Kidney epithelial cell (primary cell): ENCODE measurements at regions not wholly inside any gene's neighbourhood (a gene's known extent, or its start where the extent isn't known, plus 50 kb on each side); places are given as distances from the start of the nearest gene placed in this dataset.

Experiments used
- DNase-seq: peaks from one replicate; pipeline ENCODE4 v3.0.0-alpha.2; 2010; ENCODE audit warnings: low read depth
- H3K27me3 ChIP-seq: 2 replicates; pipeline ENCODE4 v1.6.0; 2011; ENCODE audit warnings: low read length; ENCODE audit not compliant: control insufficient read depth, insufficient read depth
- H3K36me3 ChIP-seq: 2 replicates; pipeline ENCODE4 v1.5.1; 2011; ENCODE audit warnings: low read length; ENCODE audit not compliant: control insufficient read depth, insufficient read depth
- H3K4me3 ChIP-seq: 2 replicates; pipeline ENCODE4 v1.5.1; 2011; ENCODE audit warnings: low read depth, mild to moderate bottlenecking, control low read depth, low read length
- TF ChIP-seq, protein P1 (sequence below): IDR thresholded peaks from 2 replicates; pipeline ENCODE4 v1.5.1; 2011; ENCODE audit warnings: mild to moderate bottlenecking, moderate library complexity, low read length, control low read depth, inconsistent platforms; ENCODE audit not compliant: insufficient read depth, poor library complexity, severe bottlenecking

DNA sequence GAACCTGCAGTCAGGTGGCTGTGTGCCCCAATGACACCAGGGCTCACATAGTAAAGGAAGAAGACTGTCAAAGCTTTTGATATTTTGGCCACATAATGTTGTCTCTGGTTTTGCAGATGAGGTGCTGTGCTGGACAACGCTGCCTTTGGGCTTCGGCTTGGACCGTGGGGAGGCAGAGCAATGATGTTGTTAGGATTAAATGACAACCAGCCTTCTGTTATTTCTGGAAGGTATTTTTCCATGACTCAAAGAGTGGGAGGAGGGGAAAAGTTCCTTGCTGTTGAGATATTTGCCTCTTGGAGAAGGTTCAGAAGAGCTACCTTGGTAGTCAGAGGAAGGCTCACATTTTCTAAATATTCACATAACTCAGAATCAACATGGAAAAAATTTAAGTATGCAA, 187.3 kb upstream of the GALNT2 start:
- Histone ChIP-seq H3K27me3 (peaks cover 27% of the 10 kb centered on the region), H3K36me3 (no peaks in the 10 kb centered on the region), H3K4me3 (no peak overlapping the region)
- DNase-seq = no peak
- TF ChIP-seq, protein P1, sequence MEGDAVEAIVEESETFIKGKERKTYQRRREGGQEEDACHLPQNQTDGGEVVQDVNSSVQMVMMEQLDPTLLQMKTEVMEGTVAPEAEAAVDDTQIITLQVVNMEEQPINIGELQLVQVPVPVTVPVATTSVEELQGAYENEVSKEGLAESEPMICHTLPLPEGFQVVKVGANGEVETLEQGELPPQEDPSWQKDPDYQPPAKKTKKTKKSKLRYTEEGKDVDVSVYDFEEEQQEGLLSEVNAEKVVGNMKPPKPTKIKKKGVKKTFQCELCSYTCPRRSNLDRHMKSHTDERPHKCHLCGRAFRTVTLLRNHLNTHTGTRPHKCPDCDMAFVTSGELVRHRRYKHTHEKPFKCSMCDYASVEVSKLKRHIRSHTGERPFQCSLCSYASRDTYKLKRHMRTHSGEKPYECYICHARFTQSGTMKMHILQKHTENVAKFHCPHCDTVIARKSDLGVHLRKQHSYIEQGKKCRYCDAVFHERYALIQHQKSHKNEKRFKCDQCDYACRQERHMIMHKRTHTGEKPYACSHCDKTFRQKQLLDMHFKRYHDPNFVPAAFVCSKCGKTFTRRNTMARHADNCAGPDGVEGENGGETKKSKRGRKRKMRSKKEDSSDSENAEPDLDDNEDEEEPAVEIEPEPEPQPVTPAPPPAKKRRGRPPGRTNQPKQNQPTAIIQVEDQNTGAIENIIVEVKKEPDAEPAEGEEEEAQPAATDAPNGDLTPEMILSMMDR = no peak

DNA sequence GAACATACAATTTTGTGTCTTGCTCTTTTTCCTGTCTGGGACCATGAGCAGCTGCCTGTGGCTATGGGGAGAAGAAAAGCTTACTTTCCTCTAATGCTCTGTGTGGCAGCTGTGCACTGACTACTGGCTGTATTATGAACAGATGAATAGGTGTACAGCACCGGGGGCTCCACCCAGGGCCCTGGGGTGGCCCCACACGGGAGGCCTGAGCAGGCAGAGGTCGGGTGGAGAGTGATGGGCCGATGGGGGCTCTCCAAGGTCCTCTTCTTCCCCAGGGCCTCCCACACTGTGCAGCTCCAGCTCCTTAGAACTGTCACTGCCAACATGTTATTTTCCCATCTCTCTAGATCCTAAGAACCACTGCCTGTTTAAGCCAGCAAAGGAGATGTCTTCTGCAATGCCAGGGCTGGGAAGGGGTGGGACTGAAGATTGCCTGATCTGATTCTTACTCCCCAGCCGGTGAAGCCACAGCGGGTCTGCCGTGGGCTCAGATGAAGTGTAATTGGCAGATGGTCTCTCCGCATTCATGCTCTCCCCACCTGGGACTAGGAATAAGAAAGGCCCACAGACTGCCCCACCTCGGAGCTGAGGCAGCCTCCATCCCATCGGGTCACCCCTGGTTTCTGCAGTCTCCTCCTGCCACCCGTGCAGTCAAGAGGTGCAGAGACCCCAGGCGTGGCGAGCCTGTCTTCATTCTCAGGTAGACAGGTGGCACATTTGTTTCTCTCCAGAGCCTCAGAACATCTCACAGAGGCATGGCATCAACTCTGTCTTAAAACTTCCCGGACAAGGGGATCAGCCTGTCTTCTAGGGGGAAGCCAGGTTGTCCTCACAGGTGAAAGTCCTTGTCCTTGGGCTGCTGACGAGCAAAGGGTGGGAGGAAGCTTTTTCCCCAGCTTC, 186.5 kb upstream of the GALNT2 start:
- Histone ChIP-seq H3K27me3 (peaks cover 30% of the 10 kb centered on the region), H3K4me3 (no peak overlapping the region), H3K36me3 (no peaks in the 10 kb centered on the region)
- no peak for DNase-seq
- TF ChIP-seq, protein P1 = no peak

DNA sequence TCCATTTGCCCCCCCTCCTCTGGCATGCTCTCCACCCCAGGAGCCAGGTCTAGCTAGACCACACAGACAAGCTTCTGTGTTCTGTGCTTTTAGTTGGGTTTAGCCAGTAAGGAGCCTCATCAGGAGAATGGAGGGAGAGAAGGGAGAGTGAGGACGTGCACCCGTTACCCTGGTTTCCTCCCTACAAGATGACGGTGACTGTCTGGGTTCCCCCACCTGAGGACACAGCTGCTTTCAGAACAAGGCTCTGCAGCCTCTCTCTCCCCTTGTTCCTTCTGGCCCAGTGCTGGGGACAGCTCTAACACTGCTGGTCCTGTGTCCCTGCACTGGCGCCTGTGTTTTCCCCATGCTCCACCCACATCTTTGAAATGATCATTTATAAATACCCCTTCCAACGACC, 184.4 kb upstream of the GALNT2 start:
- H3K36me3 ChIP-seq = no peaks in the 10 kb centered on the region
- TF ChIP-seq, protein P1 = no peak
- DNase-seq = no peak
- peaks cover 38% of the 10 kb centered on the region for H3K27me3 ChIP-seq
- H3K4me3 ChIP-seq = no peak overlapping the region

DNA sequence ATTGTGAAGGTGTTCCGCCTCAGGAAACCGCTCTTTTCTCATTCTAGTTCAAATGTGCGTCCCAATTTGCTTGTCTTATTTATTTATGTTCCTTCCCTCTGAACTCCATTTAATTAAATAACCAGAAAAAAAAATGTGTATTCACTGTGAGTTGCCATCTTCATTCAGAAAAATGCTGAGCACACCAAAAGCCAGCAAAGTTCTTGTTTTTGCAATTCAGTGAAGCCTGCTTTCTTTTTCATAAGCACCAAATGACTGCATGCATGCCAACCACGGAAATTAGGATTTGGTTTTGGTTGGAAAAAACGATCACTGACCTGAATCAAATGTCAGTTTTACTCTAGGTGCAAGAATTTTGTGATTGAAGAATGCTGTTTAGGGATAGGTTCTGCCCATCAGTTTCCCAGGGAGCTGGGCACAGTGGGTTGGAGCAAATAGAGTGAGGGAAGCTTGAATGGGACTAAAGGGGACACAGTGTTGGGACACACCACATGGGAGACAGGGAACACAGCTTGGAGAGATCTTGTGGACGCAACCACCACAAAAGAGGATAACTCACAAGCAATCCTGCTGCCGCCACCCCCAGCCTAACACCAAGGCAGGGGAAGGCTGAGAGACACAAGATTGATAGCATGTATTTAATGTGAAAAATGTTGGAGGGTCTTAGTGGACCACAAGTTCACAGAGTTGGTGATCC, 183.4 kb upstream of the GALNT2 start:
- TF ChIP-seq, protein P1 = no peak
- H3K27me3 ChIP-seq = peaks cover 35% of the 10 kb centered on the region
- no peak for DNase-seq
- no peaks in the 10 kb centered on the region for H3K36me3 ChIP-seq
- no peak overlapping the region for H3K4me3 ChIP-seq

DNA sequence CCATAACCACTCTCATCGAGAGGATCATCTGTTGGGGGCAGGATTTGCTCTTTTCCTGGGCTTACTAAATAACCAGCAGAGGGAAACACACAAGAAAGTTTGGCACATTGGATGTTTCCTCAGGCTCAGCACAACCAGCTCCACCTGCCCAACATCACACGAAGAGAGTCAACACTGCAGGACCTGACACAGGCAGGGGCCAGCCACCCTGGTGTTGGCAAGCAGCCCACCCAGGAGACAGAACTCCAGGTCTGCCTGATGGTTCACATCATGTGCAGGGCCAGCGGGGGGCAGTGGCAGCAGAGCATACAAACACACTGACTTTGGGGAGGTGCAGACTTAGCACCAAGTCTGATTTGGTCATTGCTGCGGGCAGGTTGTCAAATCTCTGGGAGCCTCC, 182.3 kb upstream of the GALNT2 start:
- Histone ChIP-seq H3K4me3 (no peak overlapping the region), H3K36me3 (no peaks in the 10 kb centered on the region), H3K27me3 (peaks cover 33% of the 10 kb centered on the region)
- no peak for DNase-seq
- TF ChIP-seq, protein P1 = no peak
